ENCODE measurements at regions not wholly inside any gene's neighbourhood (a gene's known extent, or its start where the extent isn't known, plus 50 kb on each side); places are given as distances from the start of the nearest gene placed in this dataset.

DNA sequence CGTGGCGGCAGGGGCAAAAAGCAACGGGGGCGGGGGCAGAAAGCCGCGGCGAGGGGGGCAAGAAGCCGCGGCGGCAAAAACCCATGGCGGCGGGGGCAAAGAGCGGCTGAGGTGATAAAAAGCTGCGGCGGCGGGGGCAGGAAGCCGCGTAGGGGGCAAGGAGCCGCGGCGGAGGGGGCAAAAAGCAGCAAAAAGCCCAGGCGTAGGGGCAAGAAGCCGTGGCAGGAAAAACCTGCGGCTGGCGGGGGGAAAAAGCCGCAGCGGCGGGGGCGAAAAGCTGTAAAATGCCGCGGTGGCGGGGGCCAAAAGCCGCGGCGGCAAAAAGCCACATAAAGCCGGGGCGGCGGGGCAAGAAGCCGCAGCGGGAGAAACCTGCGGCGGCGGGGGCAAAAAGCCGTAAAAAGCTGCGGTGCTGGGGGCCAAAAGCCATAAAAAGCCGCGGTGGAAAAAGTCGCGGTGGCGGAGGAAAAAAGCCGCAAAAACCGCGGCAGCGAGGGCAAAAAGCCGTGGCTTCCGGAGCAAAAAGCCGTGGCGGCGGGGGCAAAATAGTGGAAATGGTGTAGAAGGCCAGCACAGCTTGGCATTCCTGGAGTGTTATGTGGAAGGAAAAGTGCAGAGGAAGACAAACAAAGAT is 487.8 kb downstream of the ZNF33B start:
- TF ChIP-seq, protein P1, sequence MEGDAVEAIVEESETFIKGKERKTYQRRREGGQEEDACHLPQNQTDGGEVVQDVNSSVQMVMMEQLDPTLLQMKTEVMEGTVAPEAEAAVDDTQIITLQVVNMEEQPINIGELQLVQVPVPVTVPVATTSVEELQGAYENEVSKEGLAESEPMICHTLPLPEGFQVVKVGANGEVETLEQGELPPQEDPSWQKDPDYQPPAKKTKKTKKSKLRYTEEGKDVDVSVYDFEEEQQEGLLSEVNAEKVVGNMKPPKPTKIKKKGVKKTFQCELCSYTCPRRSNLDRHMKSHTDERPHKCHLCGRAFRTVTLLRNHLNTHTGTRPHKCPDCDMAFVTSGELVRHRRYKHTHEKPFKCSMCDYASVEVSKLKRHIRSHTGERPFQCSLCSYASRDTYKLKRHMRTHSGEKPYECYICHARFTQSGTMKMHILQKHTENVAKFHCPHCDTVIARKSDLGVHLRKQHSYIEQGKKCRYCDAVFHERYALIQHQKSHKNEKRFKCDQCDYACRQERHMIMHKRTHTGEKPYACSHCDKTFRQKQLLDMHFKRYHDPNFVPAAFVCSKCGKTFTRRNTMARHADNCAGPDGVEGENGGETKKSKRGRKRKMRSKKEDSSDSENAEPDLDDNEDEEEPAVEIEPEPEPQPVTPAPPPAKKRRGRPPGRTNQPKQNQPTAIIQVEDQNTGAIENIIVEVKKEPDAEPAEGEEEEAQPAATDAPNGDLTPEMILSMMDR (IDR thresholded peaks at IDR 0.05 in 2 of 3, conservative IDR thresholded peaks at IDR 0.05 in 1 of 3; ENCODE audit: borderline replicate concordance in 1 of 3, insufficient read depth in 1 of 3, low read depth in 2 of 3, low read length in 2 of 3), result no peak
- TF ChIP-seq EZH2 (IDR thresholded peaks at IDR 0.05) (no peak), POLR2A (IDR thresholded peaks at IDR 0.05; ENCODE audit: borderline replicate concordance, extremely low read depth, insufficient read depth, insufficient read length) (no peak), YY1 (IDR thresholded peaks at IDR 0.05; ENCODE audit: extremely low read depth, insufficient replicate concordance, low read depth, low read length) (no peak)
